ENCODE measurements at regions not wholly inside any gene's neighbourhood (a gene's known extent, or its start where the extent isn't known, plus 50 kb on each side); places are given as distances from the start of the nearest gene placed in this dataset.

DNA sequence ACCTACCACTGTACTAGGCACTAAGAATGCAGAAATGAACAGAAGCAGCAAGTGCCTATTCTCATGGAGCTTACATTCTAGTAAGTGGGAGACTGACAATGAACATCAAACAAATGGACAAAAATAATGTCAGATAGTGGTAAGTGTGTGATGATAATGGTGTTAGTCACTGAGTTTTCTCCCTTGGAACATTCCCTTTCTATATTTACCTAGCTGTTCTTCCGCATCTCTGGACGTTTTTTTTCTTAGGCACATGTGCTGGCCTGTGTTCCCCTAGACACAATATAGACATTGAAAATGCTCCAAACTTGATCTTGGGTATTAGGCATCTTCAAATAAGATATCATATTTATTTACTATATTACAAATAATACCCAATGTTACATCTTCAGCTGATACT is 218.1 kb upstream of the GJE1 start:
- CTCF ChIA-PET: no interaction called here
- no peaks in the 10 kb centered on the region for H3K4me1 Mint-ChIP-seq (ENCODE audit: low read depth, unreplicated experiment)
- Histone ChIP-seq H3K9me3 (no peaks in the 10 kb centered on the region), H3K4me1 (no peaks in the 10 kb centered on the region), H3K36me3 (ENCODE audit: control insufficient read depth, insufficient read depth, low read length) (no peaks in the 10 kb centered on the region), H3K4me3 (ENCODE audit: low read depth, low read length) (no peak overlapping the region), H3K27me3 (replicated peaks; ENCODE audit: control insufficient read depth, insufficient read depth, low read length) (no peaks in the 10 kb centered on the region; the same call in 1 of the 2 replicates)
- intact Hi-C loops (cut with micrococcal nuclease; ENCODE audit: unreplicated experiment): no loop called here
- H3K36me3 Mint-ChIP-seq (ENCODE audit: insufficient read depth, unreplicated experiment): no peaks in the 10 kb centered on the region
- no peak for DNase-seq
- BruUV-seq (replicated peaks): no TSS peak
- no peak overlapping the region for H3K27ac Mint-ChIP-seq (ENCODE audit: unreplicated experiment)
- POLR2A ChIA-PET: no interaction called here
- H3K9me3 Mint-ChIP-seq (ENCODE audit: unreplicated experiment): no peaks in the 10 kb centered on the region
- H3K4me3 Mint-ChIP-seq (ENCODE audit: unreplicated experiment): no peak overlapping the region
- peaks cover 4% of the 10 kb centered on the region for H3K27me3 Mint-ChIP-seq (ENCODE audit: insufficient read depth, unreplicated experiment)
- TF ChIP-seq, protein P1, sequence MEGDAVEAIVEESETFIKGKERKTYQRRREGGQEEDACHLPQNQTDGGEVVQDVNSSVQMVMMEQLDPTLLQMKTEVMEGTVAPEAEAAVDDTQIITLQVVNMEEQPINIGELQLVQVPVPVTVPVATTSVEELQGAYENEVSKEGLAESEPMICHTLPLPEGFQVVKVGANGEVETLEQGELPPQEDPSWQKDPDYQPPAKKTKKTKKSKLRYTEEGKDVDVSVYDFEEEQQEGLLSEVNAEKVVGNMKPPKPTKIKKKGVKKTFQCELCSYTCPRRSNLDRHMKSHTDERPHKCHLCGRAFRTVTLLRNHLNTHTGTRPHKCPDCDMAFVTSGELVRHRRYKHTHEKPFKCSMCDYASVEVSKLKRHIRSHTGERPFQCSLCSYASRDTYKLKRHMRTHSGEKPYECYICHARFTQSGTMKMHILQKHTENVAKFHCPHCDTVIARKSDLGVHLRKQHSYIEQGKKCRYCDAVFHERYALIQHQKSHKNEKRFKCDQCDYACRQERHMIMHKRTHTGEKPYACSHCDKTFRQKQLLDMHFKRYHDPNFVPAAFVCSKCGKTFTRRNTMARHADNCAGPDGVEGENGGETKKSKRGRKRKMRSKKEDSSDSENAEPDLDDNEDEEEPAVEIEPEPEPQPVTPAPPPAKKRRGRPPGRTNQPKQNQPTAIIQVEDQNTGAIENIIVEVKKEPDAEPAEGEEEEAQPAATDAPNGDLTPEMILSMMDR (IDR thresholded peaks at IDR 0.05; ENCODE audit: insufficient read depth in 1 of 2, low read depth in 1 of 2, low read length in 1 of 2, severe bottlenecking in 1 of 2, unreplicated experiment in 1 of 2): no peak

DNA sequence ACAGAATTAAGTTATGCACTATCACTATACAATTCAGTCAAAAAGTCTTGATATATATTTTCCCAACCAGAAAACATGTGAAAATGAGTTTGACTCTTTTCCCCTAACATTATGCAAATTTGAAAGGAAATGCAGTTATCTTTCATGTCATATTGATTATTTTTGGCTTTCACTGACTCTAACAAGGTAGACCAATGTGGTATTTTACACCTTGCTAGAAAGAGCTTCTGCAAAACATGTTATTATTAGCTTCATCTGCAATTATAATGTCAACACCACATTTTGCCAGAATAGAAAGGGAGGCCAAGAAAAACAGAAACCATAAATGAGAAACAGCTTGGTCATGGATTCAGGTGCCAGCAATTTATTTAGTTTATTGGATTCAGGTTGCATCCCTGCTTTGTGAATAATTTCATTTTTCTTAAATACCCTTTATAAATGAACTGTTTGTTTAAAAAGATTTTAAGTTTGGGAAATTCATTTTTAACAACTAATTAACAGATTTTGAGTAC is 226.1 kb upstream of the GJE1 start:
- H3K9me3 ChIP-seq: no peaks in the 10 kb centered on the region
- Mint-ChIP-seq H3K4me1 (ENCODE audit: low read depth, unreplicated experiment) (no peaks in the 10 kb centered on the region), H3K27ac (ENCODE audit: unreplicated experiment) (no peak overlapping the region), H3K4me3 (ENCODE audit: unreplicated experiment) (no peak overlapping the region), H3K36me3 (ENCODE audit: insufficient read depth, unreplicated experiment) (no peaks in the 10 kb centered on the region), H3K27me3 (ENCODE audit: insufficient read depth, unreplicated experiment) (no peaks in the 10 kb centered on the region), H3K9me3 (ENCODE audit: unreplicated experiment) (no peaks in the 10 kb centered on the region)
- no peaks in the 10 kb centered on the region for H3K36me3 ChIP-seq (ENCODE audit: control insufficient read depth, insufficient read depth, low read length)
- TF ChIP-seq, protein P1 (IDR thresholded peaks at IDR 0.05; ENCODE audit: insufficient read depth in 1 of 2, low read depth in 1 of 2, low read length in 1 of 2, severe bottlenecking in 1 of 2, unreplicated experiment in 1 of 2): no peak
- ChIA-PET CTCF (no interaction called here), POLR2A (no interaction called here)
- DNase-seq: no peak
- no peaks in the 10 kb centered on the region for H3K4me1 ChIP-seq
- no peak overlapping the region for H3K4me3 ChIP-seq (ENCODE audit: low read depth, low read length)
- no peaks in the 10 kb centered on the region for H3K27me3 ChIP-seq (replicated peaks; ENCODE audit: control insufficient read depth, insufficient read depth, low read length)
- intact Hi-C loops (cut with micrococcal nuclease; ENCODE audit: unreplicated experiment): no loop called here
- BruUV-seq (replicated peaks): no TSS peak

- Histone ChIP-seq H3K4me1 (no peaks in the 10 kb centered on the region), H3K27me3 (replicated peaks; ENCODE audit: control insufficient read depth, insufficient read depth, low read length) (no peaks in the 10 kb centered on the region), H3K4me3 (ENCODE audit: low read depth, low read length) (no peak overlapping the region), H3K36me3 (ENCODE audit: control insufficient read depth, insufficient read depth, low read length) (no peaks in the 10 kb centered on the region), H3K9me3 (no peaks in the 10 kb centered on the region)
- BruUV-seq (replicated peaks): no TSS peak
- POLR2A ChIA-PET: no interaction called here
- no peaks in the 10 kb centered on the region for H3K4me1 Mint-ChIP-seq (ENCODE audit: low read depth, unreplicated experiment)
- TF ChIP-seq, protein P1 (IDR thresholded peaks at IDR 0.05; ENCODE audit: insufficient read depth in 1 of 2, low read depth in 1 of 2, low read length in 1 of 2, severe bottlenecking in 1 of 2, unreplicated experiment in 1 of 2): no peak
- H3K36me3 Mint-ChIP-seq (ENCODE audit: insufficient read depth, unreplicated experiment): no peaks in the 10 kb centered on the region
- no peak overlapping the region for H3K27ac Mint-ChIP-seq (ENCODE audit: unreplicated experiment)
- no peak for DNase-seq
- CTCF ChIA-PET: no interaction called here
- H3K27me3 Mint-ChIP-seq (ENCODE audit: insufficient read depth, unreplicated experiment): no peaks in the 10 kb centered on the region
- intact Hi-C loops (cut with micrococcal nuclease; ENCODE audit: unreplicated experiment): no loop called here
- H3K9me3 Mint-ChIP-seq (ENCODE audit: unreplicated experiment): peaks cover 13% of the 10 kb centered on the region
- no peak overlapping the region for H3K4me3 Mint-ChIP-seq (ENCODE audit: unreplicated experiment)
Measured at GRCh38 chr6:141890661-141891060, 242.1 kb upstream of the GJE1 start.
